GM21737 (cell line): ENCODE measurements at regions not wholly inside any gene's neighbourhood (a gene's known extent, or its start where the extent isn't known, plus 50 kb on each side); places are given as distances from the start of the nearest gene placed in this dataset.
"Not testable (repeated sequence)": the region's sequence is repeated elsewhere in the genome, so short reads cannot be mapped to it uniquely, and the experiment has no call there.

Experiments used
- ATAC-seq: cut with Tn5 transposase; IDR thresholded peaks from one replicate; pipeline ENCODE4 v1.9.1; 2021; ENCODE audit warnings: mild to moderate bottlenecking, moderate library complexity; ENCODE audit not compliant: unreplicated experiment

DNA sequence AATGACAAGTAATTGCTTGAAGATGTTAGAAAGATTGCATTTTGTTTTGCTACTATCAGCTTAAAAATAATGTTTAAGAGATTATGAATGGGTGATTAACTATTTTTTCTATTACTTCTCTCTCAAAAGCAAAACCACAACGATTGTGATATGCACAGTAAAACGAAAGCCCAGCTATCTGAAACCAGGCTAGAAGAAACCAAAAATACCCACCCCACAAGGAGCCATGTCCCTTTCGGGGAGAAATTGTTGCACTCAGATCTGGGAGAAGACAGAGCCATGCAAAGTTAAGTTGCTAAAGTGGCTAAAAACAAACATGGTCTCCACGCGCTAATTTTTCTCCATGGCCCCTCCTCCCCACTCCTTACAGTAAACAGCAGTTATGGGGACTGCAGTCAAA is 173.6 kb downstream of the RPS24 start:
- ATAC-seq = no peak

DNA sequence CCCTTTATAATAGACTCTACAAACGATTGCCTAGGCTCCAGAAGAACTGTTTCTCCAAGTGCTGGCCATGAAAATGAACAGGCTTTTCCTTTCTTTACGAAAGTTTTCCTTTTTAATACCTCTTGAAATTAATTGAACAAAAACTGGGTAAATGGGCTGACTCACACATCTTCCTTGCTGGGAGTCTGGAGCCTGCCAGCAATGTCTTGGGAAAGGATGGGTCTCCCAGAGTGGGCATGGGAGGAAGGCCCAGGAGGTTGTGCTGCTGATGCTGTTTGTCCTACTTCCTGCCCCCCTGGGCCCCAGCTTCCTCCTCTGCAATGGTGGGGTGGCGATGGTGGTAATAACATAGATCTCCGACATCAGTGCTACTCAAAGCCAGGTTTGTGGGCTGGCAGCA is 174.1 kb downstream of the RPS24 start:
- ATAC-seq = no peak

DNA sequence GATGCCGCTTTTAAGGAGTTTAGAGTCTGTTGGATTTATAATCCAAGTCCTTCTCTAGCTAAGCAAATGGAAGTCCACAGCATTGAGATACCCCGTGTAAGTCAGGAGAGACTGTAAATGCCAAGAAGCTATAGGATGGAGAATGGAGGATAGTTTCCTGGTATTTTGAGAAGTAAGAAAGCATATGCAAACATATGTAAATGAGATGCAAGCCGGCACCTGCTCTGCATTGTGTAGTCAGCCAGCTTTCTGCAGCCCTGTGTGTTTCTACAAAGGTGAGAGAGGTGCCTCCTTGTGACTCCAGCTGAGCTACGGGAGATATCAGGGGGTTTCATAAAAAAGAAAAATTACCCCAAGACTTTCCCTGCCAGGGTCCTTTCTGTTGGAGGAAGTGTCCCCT is 176.3 kb downstream of the RPS24 start:
- ATAC-seq = no peak

DNA sequence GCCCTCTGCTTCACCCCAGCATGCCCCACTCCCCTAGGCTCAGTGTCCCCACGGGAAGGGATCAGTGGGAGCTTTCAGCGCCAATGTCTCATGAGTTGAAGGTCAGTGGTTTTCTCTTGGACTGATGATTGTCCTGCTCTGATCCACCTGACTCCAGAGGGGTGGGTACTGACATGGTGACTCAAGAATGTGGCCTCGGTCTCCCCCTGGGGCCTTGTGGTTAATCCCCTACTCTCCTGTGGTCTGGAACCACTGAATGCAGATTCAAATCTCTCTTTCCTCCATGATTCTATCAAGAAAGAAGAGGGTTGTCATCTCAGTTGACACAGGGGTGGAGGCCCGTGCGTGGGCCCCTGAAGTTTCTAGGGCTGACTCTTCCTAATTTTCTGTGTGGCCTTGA is 176.9 kb downstream of the RPS24 start:
- ATAC-seq = no peak

DNA sequence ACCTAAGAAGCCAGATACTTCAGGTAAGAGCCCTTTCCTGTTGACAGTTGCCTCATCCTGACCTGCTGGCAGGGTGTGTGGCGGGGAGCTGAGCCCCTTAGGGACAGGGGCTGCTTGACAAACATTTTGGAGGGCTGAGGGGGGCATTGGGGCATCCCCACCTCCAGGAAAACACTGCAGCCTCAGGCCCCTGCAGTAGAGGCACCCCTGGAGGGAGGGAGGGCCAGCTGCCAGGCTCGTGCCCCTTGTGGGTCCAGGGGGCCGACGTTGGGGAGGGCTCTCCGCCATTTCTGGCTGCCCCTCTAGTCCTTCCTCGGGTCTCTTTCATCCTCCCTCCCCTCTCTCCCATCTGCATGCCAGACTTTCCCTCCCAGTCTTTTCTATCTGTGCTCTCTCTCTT is 177.3 kb downstream of the RPS24 start:
- no peak for ATAC-seq

DNA sequence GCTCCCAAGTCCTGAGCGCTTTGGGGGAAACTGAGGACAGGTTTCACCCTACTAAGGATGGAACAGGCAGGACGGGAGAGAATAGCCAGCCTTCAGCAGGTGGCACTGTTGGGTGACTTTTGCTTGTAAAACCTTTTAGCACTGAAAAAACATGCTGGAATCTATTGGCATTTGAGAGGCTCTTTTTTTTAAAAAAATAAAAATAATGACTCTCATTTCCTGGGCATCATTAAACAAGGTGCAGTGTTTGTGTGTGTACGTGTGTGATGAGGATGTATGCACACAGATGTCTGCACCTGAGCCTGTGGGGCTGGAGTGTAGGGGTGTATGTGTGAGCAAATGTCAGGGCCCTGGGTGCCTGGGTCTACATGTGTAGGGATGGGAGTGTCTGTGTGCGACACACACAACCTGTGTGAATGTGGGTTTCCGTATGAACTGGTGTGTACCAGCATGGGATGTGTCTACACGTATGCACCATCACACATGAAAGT is 177.9 kb downstream of the RPS24 start:
- no peak for ATAC-seq

DNA sequence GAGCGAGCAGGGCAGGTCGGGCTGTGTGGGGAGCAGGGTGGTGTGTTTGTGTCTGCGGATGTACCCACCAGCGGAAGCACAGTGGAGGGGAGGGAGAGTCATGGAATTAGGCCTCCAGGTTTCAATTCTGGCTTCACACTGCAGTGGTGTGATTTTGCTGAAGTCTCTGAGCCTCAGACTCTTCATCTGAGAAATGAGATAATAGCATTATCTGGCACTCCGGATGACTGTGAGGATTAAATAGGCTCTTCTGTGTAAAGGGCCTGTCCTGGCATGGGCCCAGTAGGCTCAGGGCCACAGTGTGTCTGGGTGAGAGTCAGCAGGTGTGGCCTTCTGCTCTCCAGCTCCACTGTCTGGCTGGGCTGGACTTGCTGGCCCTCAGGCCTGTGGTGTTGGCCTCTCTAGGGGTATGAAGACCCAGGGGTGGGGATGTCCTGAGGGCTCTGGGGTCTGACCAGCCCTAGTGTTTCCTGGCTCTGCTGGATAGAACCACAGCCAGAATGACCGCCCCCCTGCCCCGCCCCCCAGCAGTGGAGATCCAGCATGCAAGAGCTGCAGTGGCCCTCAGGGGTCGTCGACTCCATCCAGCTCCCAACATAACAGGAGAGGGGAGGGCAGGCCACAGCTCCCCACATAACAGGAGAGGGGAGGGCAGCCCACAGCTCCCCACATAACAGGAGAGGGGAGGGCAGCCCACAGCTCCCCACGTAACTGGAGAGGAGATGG is 178.6 kb downstream of the RPS24 start:
- no peak for ATAC-seq

DNA sequence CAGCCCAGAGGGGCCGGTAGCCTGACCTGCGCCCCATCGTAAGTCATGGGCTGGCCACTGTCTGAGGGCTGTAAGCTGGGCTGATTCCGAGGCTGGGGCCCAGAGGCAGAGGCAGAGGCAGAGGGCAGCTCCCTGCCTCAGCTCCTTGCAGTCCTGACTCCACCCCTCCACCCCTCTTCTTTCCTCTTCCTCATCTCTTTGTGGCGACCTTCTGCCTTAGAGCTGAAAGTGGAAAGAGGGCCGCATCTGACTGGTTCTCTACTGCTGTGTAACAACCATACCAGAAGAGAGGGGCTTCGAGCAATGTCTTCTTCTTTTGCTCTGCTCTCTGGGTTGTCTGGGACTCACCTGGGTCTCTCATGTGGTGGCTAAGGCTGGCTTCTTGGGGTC is 179.1 kb downstream of the RPS24 start:
- ATAC-seq = no peak

DNA sequence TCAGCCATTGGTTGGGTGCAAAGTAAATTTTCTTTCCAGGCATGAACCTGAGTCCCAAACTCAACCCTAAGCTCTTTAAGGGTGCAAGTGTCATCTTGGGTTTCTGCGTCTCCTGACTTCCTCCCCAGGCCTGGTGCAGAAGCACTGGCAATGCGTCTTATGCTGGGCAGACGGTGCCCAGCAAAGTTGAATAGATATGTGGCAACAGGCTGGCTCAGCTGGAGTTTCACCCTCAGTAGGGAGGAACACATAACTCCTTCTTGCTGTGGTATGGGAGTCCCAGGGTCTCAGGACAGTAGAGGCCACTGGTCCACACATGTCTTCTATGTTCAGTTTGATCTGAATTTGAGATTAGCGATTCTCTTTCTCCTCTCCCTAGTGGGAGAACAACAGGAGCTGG is 181.3 kb downstream of the RPS24 start:
- no peak for ATAC-seq

DNA sequence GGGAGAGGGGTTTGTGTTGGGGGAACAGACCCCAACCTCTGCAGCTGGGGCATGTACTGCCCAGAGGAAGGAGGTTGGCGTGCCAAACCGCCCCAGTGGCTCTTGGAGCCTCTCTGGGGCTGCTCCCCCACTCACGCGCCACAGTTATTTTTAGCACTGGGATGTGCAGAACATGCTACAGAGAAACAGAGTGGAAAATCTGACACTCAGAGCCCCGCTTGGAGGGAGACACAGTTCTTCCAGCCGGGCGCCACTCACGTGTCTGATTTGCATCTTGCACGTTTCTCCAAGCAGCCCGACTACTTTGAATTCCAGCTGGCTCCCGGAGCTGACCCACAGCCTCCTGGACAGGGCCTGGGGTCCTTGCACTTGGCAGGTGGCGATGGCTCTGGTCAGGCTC is 182.0 kb downstream of the RPS24 start:
- no peak for ATAC-seq

DNA sequence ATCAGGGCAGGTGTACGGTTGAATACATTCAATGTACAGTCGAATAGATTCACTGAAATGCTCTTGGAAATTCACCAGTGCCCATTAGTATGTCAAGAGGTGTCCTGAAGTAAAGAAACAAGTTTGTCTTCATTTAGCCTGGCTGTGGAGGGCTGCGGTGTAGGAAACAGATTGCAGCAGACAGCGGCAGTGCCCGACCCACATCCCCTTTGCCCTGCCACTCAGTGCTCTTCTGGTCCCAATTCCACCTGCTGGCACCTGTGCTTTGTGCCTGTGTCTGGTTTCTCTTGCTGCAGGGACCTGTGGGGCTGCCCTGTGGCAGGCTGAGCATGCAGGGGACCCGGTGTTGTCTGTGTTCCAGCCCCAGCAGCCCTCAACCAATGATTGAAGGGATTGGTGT is 183.7 kb downstream of the RPS24 start:
- ATAC-seq = no peak

DNA sequence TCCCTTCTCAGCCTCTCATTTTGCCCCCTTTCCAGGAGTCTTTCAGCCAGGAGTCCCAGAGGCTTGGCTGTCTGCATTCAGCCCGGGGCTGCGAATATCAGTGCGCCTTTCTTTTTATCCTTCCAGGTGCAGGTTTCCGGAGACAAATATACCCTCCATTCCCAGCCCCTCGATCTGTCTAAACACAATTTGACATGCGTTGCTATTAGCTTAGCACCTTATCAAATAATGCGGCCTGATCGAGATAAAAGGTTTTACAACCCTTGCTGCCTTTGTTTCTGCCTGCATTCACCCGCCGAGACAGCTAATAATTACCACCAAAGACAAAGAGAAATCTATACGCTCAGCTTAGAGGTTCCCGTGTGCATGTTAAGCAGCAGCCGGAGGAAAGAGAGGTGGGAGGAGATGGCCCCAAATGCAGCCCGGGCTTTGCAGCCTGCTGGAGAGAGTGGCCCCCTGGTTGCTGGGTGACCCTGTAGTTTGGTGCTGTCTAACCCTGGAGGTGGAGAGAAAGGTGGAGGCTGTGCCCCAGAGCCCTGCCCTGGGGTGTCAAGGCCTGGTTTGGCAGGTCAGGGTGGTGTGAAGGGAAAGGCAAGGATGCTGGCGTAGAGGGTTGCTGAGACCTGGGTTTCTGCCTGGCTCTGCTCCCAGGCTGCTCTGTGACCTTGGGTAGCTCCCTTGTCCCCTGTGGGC is 185.3 kb downstream of the RPS24 start:
- ATAC-seq = no peak

DNA sequence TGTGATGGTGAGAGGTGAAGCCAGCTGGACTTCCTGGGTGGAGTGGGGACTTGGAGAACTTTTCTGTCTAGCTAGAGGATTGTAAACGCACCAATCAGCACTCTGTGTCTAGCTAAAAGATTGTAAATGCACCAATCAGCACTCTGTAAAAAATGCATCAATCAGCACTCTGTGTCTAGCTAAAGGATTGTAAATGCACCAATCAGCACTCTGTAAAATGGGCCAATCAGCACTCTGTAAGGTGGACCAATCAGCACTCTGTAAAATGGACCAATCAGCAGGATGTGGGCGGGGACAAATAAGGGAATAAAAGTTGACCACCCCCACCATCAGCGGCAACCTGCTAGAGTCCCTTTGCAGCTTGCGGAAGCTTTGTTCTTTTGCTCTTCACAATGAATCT is 185.9 kb downstream of the RPS24 start:
- ATAC-seq = not testable (repeated sequence)

DNA sequence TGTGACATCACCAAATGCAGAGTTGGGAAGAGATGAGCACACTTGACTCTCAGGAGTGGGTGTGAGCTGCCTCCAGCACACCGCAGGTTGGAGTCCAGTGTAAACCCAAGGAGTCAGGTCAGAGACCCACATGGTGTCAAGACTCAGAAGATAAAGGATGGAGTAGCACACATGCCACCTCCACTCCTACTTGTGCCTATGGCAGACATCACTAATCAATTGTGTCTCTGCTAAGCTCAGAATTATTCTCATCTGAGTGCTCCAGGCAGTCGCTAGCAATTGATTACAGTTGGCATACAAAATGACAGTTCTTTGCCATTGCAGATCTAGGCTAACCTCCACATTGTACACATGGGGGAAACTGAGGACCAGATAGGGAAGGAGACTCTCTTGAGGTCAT is 187.1 kb downstream of the RPS24 start:
- no peak for ATAC-seq

DNA sequence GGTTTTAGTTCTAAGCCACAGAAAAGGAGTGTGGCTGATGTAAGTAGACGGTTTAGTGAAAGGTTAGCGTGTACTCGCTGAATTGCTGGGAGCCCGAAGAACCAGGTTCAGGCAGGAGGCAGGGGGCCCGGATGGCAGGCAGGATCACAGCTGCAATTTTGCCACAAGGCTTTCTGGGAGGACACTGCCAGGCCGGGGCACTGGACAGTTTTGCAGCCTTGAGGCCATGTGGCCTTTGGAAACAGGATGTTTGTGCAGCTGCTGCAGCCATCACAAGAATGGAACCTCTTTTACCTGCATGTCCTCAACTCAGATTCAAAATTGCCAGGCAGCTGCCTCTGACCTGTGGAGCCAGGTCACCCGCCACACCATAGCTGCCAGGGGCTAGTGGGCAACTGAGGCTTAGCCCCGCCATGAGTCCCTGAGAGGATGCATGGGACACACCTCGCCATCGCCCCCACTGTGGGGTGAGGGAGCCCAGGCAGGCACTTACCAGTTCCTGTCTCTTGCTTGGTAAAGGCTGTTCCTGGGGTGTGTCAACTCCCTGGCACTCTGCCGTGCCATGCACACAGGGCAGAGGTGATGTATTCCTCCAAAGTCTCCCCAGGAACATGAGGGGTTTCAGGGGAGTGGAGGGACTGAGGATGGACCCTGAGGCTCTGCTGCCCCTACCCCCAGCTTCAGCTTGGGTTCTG is 188.6 kb downstream of the RPS24 start:
- ATAC-seq = no peak

DNA sequence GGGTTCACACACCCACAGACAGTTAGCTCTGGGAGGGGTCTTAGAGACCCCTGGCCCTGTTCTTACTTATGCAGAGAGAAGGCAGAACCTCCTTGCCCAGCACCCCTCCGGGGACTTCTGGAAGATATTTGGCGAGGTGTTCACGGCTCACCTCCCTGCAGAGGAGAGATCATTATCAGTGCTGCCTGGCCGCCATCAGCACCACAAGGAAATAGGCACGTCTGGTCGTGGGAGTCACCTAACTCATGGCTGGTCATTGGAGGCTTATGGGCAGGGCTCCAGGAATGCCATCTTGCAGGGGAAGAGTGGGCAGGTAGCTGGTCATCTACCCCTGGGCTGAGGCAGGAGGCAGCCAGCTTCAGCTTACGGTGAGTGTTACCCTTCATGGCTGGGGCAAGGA is 189.4 kb downstream of the RPS24 start:
- ATAC-seq = no peak

DNA sequence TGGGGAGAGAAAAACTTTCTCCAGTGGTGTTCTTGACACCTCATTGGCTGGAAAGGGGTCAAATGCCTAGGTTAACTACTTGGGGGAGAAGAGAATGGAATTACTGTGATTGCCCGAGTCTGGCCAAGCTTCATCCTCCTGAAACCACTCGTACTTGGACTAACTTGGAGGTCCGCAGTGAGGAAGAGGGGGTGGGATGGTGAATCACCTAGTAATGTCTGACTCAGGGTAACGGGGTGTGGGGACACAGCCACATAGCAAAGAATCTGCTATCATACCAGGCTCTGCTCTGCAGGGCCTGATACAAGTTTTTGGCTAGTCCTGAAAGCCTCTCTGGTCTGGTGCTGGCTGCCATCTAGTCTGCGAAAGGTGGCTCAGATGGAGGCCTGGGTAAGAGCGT is 190.9 kb downstream of the RPS24 start:
- no peak for ATAC-seq

DNA sequence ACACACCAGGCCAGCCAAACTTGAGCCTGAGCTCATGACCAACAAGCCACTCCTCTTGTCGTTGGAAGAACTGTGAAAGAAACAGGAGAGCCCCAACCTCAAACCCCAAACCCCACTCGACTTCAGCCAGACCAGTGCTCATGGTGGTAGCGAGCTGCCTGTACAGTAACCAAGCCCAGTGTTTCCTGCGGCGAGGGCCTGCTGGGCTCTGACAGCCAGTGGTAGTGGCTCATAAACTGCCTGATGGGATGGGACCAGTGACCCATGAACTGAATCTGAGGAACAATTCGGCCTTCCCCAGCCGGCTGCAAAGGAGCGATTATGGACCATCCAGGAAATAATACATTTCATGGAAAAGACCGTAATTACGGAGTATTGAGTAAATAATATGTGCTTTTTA is 191.9 kb downstream of the RPS24 start:
- no peak for ATAC-seq

DNA sequence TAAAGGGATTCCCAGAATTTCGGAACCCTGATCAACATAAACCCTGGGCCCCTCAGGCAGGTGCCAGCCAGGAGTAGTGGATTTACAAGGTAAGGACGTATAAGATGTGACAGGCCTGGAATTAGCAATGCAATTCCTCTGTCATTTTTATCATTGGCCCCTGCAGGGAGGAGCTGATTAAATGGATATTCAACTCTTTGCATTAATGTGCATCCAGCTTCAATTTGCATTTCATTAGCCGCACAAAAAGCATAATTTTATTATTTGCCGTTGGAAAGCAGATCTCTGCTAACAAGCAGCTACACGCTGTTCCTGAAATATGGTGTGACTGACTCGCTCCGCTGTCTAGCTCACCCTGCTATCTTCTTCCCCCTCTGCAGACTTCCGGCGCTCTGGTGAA is 195.8 kb downstream of the RPS24 start:
- no peak for ATAC-seq

DNA sequence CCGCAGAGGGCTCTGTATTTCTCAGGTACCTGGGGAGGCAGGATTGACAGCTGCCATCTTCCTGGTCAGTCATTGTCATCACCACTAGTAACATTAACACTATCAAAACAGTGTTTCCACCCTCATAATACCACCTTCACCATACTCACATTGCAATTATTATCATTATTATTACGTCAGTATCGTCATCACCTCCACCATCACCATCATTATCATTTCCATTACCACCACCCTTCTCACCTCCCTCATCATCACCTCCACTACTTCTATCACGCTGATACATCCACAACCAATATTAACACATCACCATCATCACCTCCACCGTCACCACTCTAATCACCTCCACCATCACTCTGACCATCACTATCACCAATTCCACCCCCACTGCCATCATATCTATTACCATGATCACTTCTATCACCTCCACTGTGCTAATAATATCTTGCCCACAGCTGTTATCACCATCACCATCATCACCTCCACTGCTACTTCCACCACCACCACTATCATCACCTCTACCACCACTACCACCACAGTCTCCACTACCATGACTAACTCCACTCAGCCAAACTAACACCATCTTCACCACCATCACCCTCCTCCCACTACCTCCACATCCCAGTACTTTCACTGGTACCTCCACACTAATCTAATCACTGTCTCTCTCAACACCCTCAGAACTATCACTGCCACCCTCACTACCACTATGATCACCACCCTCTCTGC is 196.4 kb downstream of the RPS24 start:
- ATAC-seq = no peak

DNA sequence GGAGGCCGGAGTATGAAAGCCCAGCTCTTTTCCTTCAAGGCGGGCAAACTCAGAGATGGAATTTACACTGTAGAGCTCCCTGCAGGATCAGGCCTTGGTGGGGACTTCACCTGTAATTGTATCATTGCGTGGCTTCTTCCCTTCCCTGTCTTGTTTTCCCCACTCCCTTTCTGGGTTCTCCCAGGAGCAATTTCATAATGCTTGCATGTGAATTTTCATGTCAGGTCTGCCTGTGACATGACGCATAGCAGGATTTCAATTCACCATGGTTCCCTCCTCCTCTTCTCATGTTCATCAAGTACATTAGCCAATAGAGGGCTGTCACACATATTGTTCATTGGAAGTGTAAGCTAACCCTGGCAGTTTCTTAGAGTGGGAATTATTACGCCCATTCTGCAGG is 197.7 kb downstream of the RPS24 start:
- no peak for ATAC-seq
